Kidney glomerular epithelial cell (primary cell): ENCODE measurements at regions not wholly inside any gene's neighbourhood (a gene's known extent, or its start where the extent isn't known, plus 50 kb on each side); places are given as distances from the start of the nearest gene placed in this dataset.

ENCODE experiments used
- DNase-seq: peaks from one replicate; lab custom pipeline; 2025; lab: John Stamatoyannopoulos, UW

- DNase-seq, result no peak
These were observed 184.4 kb downstream of the MRPL39 start for GRCh38 chr21:25422610-25423608.

GRCh38 chr21:25421321-25422028 lies 185.8 kb downstream of the MRPL39 start:
- DNase-seq, result peak; percentile 76

- no peak for DNase-seq
These were observed 186.4 kb downstream of the MRPL39 start for GRCh38 chr21:25420831-25421230.

GRCh38 chr21:25416669-25417068 lies 190.6 kb downstream of the MRPL39 start:
- DNase-seq, result no peak

- DNase-seq, result no peak
These were observed 195.2 kb downstream of the MRPL39 start for GRCh38 chr21:25412100-25412499.

GRCh38 chr21:25409978-25410377 lies 197.3 kb downstream of the MRPL39 start:
- no peak for DNase-seq

GRCh38 chr21:25408666-25409065 lies 198.6 kb downstream of the MRPL39 start:
- no peak for DNase-seq

- no peak for DNase-seq
These were observed 200.2 kb downstream of the MRPL39 start for GRCh38 chr21:25406887-25407579.

GRCh38 chr21:25405984-25406383 lies 201.3 kb downstream of the MRPL39 start:
- no peak for DNase-seq

GRCh38 chr21:25402134-25402961 lies 204.9 kb downstream of the MRPL39 start:
- DNase-seq, result no peak

- DNase-seq, result no peak
These were observed 206.9 kb downstream of the MRPL39 start for GRCh38 chr21:25400427-25400826.

- no peak for DNase-seq
These were observed 208.7 kb downstream of the MRPL39 start for GRCh38 chr21:25398630-25399029.

GRCh38 chr21:25396135-25396711 lies 211.1 kb downstream of the MRPL39 start:
- DNase-seq, result no peak

- no peak for DNase-seq
These were observed 215.5 kb downstream of the MRPL39 start for GRCh38 chr21:25391777-25392176.

GRCh38 chr21:25390701-25391100 lies 216.6 kb downstream of the MRPL39 start:
- no peak for DNase-seq

- no peak for DNase-seq
These were observed 219.6 kb downstream of the MRPL39 start for GRCh38 chr21:25387665-25388064.

GRCh38 chr21:25385911-25386474 lies 221.3 kb downstream of the MRPL39 start:
- DNase-seq, result peak; percentile 80

GRCh38 chr21:25385341-25385740 lies 221.9 kb downstream of the MRPL39 start:
- no peak for DNase-seq

GRCh38 chr21:25384782-25385181 lies 222.5 kb downstream of the MRPL39 start:
- no peak for DNase-seq

GRCh38 chr21:25383545-25383944 lies 223.7 kb downstream of the MRPL39 start:
- DNase-seq, result no peak

GRCh38 chr21:25381936-25382452 lies 225.3 kb downstream of the MRPL39 start:
- no peak for DNase-seq
